IMR-90 (cell line): ENCODE measurements at regions not wholly inside any gene's neighbourhood (a gene's known extent, or its start where the extent isn't known, plus 50 kb on each side); places are given as distances from the start of the nearest gene placed in this dataset.

Experiments
- ATAC-seq: fragments of 200-7000 bp; cut with Tn5 transposase; 2 replicates; pipeline ENCODE4 v1.9.1; 2020; ENCODE audit warnings: low read depth, mild to moderate bottlenecking, moderate library complexity
- BruUV-seq: library from RNA; stranded (reverse); fragments of 400-500 nt; replicated peaks from 2 replicates; lab custom pipeline; 2021; lab: Mats Ljungman, UMichigan
- CTCF ChIA-PET: fragments of 300-600 bp; formaldehyde crosslinking; extraction: SDS; loops from one replicate; lab custom pipeline; 2021; ENCODE audit warnings: antibody characterized with exemption; lab: Yijun Ruan, JAX
- POLR2A ChIA-PET: fragments of 300-600 bp; sonication (Branson Sonifier 250); formaldehyde crosslinking; loops from one replicate; lab custom pipeline; 2022; ENCODE audit warnings: antibody characterized with exemption; ENCODE audit not compliant: unreplicated experiment; lab: Charles Lee
- DNase-seq: peaks from one replicate; pipeline ENCODE4 v3.0.0; 2013
- H2AFZ ChIP-seq: replicated peaks from 2 replicates; pipeline ENCODE3; 2013; ENCODE audit warnings: low read length, mild to moderate bottlenecking; ENCODE audit not compliant: poor library complexity
- H2AK5ac ChIP-seq: 2 replicates; pipeline ENCODE4 v1.6.1; 2013; ENCODE audit warnings: low read depth, low read length, inconsistent platforms
- H2AK9ac ChIP-seq: replicated peaks from 2 replicates; pipeline ENCODE3; 2013; ENCODE audit warnings: mild to moderate bottlenecking, low read depth, low read length, moderate library complexity; ENCODE audit not compliant: poor library complexity
- H2BK120ac ChIP-seq: 2 replicates; pipeline ENCODE4 v1.6.1; 2013; ENCODE audit warnings: low read depth, low read length, inconsistent platforms
- H2BK15ac ChIP-seq: 3 replicates; pipeline ENCODE4 v1.6.1; 2013; ENCODE audit warnings: low read depth, low read length, inconsistent platforms
- H2BK20ac ChIP-seq: 2 replicates; pipeline ENCODE4 v1.6.1; 2013; ENCODE audit warnings: low read depth, mild to moderate bottlenecking, inconsistent platforms, low read length, moderate library complexity
- H2BK5ac ChIP-seq: 2 replicates; pipeline ENCODE4 v1.6.1; 2013; ENCODE audit warnings: mild to moderate bottlenecking, low read depth, low read length, inconsistent platforms; ENCODE audit not compliant: poor library complexity, severe bottlenecking
- H3K14ac ChIP-seq: replicated peaks from 2 replicates; pipeline ENCODE4 v1.6.1; 2013; ENCODE audit warnings: low read depth, low read length, inconsistent platforms
- H3K18ac ChIP-seq: 2 replicates; pipeline ENCODE4 v1.6.1; 2013; ENCODE audit warnings: low read depth, low read length, control low read depth
- H3K23ac ChIP-seq: 2 replicates; pipeline ENCODE4 v1.6.1; 2013; ENCODE audit warnings: low read depth, low read length, inconsistent platforms
- H3K27ac ChIP-seq: 2 replicates; pipeline ENCODE4 v1.5.1; 2013; ENCODE audit warnings: mild to moderate bottlenecking, control low read depth, low read length; ENCODE audit not compliant: insufficient read depth
- H3K27me3 ChIP-seq: 2 replicates; pipeline ENCODE4 v1.6.1; 2013; ENCODE audit warnings: low read length; ENCODE audit not compliant: control insufficient read depth, insufficient read depth
- H3K36me3 ChIP-seq: 2 replicates; pipeline ENCODE4 v1.6.1; 2013; ENCODE audit warnings: low read length, mixed read lengths; ENCODE audit not compliant: control insufficient read depth, insufficient read depth
- H3K4ac ChIP-seq: 2 replicates; pipeline ENCODE4 v1.6.1; 2013; ENCODE audit warnings: low read depth, low read length, inconsistent platforms
- H3K4me1 ChIP-seq: 2 replicates; pipeline ENCODE4 v1.6.1; 2013; ENCODE audit warnings: low read length, mixed read lengths; ENCODE audit not compliant: control insufficient read depth, insufficient read depth
- H3K4me2 ChIP-seq: 2 replicates; pipeline ENCODE4 v1.6.1; 2013; ENCODE audit warnings: low read depth, mild to moderate bottlenecking, control low read depth, low read length, moderate library complexity
- H3K4me3 ChIP-seq: 2 replicates; pipeline ENCODE4 v1.5.1; 2013; ENCODE audit warnings: low read depth, mild to moderate bottlenecking, control low read depth, low read length, moderate library complexity; ENCODE audit not compliant: insufficient read depth
- H3K56ac ChIP-seq: 2 replicates; pipeline ENCODE4 v1.6.1; 2013; ENCODE audit warnings: low read length, inconsistent platforms; ENCODE audit not compliant: insufficient read depth; ENCODE audit errors: extremely low read depth
- H3K79me1 ChIP-seq, 2 experiments: 2 replicates each; pipeline ENCODE4 v1.6.1; 2013; ENCODE audit warnings: low read length in 2 of 2, inconsistent platforms in 1 of 2, low read depth in 1 of 2
- H3K9ac ChIP-seq: 2 replicates; pipeline ENCODE4 v1.6.1; 2013; ENCODE audit warnings: low read depth, low read length, control low read depth
- H3K9me1 ChIP-seq: 2 replicates; pipeline ENCODE4 v1.6.1; 2013; ENCODE audit warnings: low read length, inconsistent platforms; ENCODE audit not compliant: insufficient read depth
- H3K9me3 ChIP-seq: 2 replicates; pipeline ENCODE4 v1.6.1; 2013; ENCODE audit warnings: low read length; ENCODE audit not compliant: control insufficient read depth, insufficient read depth
- H4K20me1 ChIP-seq: 2 replicates; pipeline ENCODE4 v1.6.1; 2013; ENCODE audit warnings: low read length, inconsistent platforms; ENCODE audit not compliant: insufficient read depth
- H4K5ac ChIP-seq: 2 replicates; pipeline ENCODE4 v1.6.1; 2013; ENCODE audit warnings: mild to moderate bottlenecking, low read depth, low read length, control low read depth
- H4K8ac ChIP-seq, 2 experiments: 2 replicates each; pipeline ENCODE4 v1.6.1; 2013; ENCODE audit warnings: low read depth in 2 of 2, low read length in 2 of 2, control low read depth in 1 of 2, inconsistent platforms in 1 of 2
- H4K91ac ChIP-seq: 2 replicates; pipeline ENCODE4 v1.6.1; 2013; ENCODE audit warnings: low read depth, low read length, inconsistent platforms; ENCODE audit not compliant: insufficient read depth
- CHD1 ChIP-seq: IDR thresholded peaks from 2 replicates; pipeline ENCODE4 v1.6.1; 2012; ENCODE audit warnings: low read depth, low read length, improper control_type of control experiment
- FOS ChIP-seq: fragments of 150-350 bp; IDR thresholded peaks from 2 replicates; pipeline ENCODE4 v1.6.1; 2016; ENCODE audit warnings: low read depth, low read length
- MAZ ChIP-seq: IDR thresholded peaks from 2 replicates; pipeline ENCODE4 v1.6.1; 2012; ENCODE audit warnings: low read depth, mild to moderate bottlenecking, low read length, improper control_type of control experiment, moderate library complexity, borderline replicate concordance
- MXI1 ChIP-seq: IDR thresholded peaks from 2 replicates; pipeline ENCODE4 v1.6.1; 2012; ENCODE audit warnings: low read depth, mild to moderate bottlenecking, low read length, moderate library complexity, borderline replicate concordance
- NFE2L2 ChIP-seq: fragments of 150-350 bp; IDR thresholded peaks from 2 replicates; pipeline ENCODE4 v1.6.1; 2016; ENCODE audit warnings: low read depth, mild to moderate bottlenecking, low read length
- POLR2A ChIP-seq: IDR thresholded peaks from 2 replicates; pipeline ENCODE4 v1.6.1; 2012; ENCODE audit warnings: mild to moderate bottlenecking, low read depth, low read length
- SMC3 ChIP-seq: fragments of 150-350 bp; IDR thresholded peaks from 2 replicates; pipeline ENCODE4 v1.6.1; 2016; ENCODE audit warnings: low read depth, mild to moderate bottlenecking, antibody characterized with exemption, low read length, moderate library complexity
- WGBS, 2 experiments: methylation state at CpG; one replicate each; pipeline versions ENCODE4 v1.1.5 to v1.1.7; 2013; ENCODE audit warnings: missing lambda C conversion rate in 2 of 2; ENCODE audit not compliant: insufficient read length in 1 of 2; ENCODE audit errors: extremely low coverage in 2 of 2; 5-methylcytosine and 5-hydroxymethylcytosine counted together
- dilution Hi-C: fragments of 300-500 bp; cut with HindIII; formaldehyde crosslinking; loops from one replicate; pipeline ENCODE4 v1.14.3; 2018; ENCODE audit warnings: low sequenced_read_pairs; ENCODE audit not compliant: unreplicated experiment
- in situ Hi-C: fragments of 300-500 bp; cut with MboI; formaldehyde crosslinking; loops from 3 replicates; pipeline ENCODE4 v1.14.3; 2019; ENCODE audit warnings: low sequenced_read_pairs, inconsistent platforms, mixed read lengths
- intact Hi-C: fragments of 100-400 bp; cut with micrococcal nuclease; formaldehyde crosslinking; loops from 2 replicates; pipeline ENCODE4 v1.10.0; 2022
- TF ChIP-seq, protein P1 (sequence below): fragments of 150-350 bp; IDR thresholded peaks from 2 replicates; pipeline ENCODE4 v1.6.1; 2017; ENCODE audit warnings: mild to moderate bottlenecking, antibody characterized with exemption, low read length, low read depth
- TF ChIP-seq, protein P2 (sequence below): conservative IDR thresholded peaks from 2 replicates; pipeline ENCODE4 v1.5.1; 2012; ENCODE audit warnings: mild to moderate bottlenecking, low read depth, low read length, improper control_type of control experiment

DNA sequence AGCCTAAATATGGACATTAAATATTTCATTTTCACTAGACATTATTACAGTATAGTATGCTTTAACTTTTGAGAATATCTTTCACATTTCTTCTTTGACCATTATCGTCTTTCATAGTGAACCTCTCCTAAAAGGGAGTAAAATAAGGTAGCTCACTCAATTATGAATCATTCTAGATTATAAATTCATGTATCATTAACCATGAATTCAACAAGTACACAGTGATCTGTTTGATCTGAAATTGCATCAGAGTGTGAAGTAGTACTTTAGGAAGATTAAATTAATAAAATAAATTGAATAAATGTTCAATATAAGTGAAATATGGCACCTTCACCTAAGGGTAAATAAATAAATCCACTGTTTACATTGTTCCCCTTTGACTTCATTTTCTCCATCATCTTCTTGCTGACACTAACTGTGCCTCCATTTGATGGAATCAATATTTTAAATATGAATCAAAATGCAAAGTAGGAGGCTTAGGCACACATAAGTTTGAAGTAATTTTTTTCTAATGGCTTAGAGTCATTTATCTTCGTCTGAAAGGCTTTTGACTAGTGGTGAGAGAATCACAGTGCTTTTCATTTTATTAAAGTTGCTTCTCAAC, 174.1 kb upstream of the MDFIC2 start:
- no peak overlapping the region for H3K4ac ChIP-seq
- no peak overlapping the region for H3K14ac ChIP-seq
- WGBS, 2 experiments, result no CpG with 5 or more reads among the region's 2 CpGs
- no peak for DNase-seq
- no peak overlapping the region for H2BK15ac ChIP-seq
- no peak overlapping the region for H3K4me3 ChIP-seq
- H4K8ac ChIP-seq, result no peak overlapping the region
- no peaks in the 10 kb centered on the region for H3K36me3 ChIP-seq
- H3K27ac ChIP-seq, result no peak overlapping the region
- no peak overlapping the region for H2BK120ac ChIP-seq
- H4K5ac ChIP-seq, result no peak overlapping the region
- H3K4me1 ChIP-seq, result no peaks in the 10 kb centered on the region
- no peak overlapping the region for H2BK20ac ChIP-seq
- no peaks in the 10 kb centered on the region for H3K9me3 ChIP-seq
- in situ Hi-C loops (no loop called here), dilution Hi-C loops (no loop called here), intact Hi-C loops (no loop called here)
- H2AFZ ChIP-seq, result no peak overlapping the region
- no peak overlapping the region for H2AK5ac ChIP-seq
- peaks cover 15% of the 10 kb centered on the region for H3K27me3 ChIP-seq
- H3K79me1 ChIP-seq, result no peaks in the 10 kb centered on the region
- no TSS peak for BruUV-seq
- no peak for TF ChIP-seq SMC3
- TF ChIP-seq MXI1, result no peak
- TF ChIP-seq, protein P1, sequence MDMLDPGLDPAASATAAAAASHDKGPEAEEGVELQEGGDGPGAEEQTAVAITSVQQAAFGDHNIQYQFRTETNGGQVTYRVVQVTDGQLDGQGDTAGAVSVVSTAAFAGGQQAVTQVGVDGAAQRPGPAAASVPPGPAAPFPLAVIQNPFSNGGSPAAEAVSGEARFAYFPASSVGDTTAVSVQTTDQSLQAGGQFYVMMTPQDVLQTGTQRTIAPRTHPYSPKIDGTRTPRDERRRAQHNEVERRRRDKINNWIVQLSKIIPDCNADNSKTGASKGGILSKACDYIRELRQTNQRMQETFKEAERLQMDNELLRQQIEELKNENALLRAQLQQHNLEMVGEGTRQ, result no peak
- TF ChIP-seq POLR2A, result no peak
- TF ChIP-seq, protein P2, sequence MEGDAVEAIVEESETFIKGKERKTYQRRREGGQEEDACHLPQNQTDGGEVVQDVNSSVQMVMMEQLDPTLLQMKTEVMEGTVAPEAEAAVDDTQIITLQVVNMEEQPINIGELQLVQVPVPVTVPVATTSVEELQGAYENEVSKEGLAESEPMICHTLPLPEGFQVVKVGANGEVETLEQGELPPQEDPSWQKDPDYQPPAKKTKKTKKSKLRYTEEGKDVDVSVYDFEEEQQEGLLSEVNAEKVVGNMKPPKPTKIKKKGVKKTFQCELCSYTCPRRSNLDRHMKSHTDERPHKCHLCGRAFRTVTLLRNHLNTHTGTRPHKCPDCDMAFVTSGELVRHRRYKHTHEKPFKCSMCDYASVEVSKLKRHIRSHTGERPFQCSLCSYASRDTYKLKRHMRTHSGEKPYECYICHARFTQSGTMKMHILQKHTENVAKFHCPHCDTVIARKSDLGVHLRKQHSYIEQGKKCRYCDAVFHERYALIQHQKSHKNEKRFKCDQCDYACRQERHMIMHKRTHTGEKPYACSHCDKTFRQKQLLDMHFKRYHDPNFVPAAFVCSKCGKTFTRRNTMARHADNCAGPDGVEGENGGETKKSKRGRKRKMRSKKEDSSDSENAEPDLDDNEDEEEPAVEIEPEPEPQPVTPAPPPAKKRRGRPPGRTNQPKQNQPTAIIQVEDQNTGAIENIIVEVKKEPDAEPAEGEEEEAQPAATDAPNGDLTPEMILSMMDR, result no peak
- no peak for TF ChIP-seq FOS
- TF ChIP-seq CHD1, result no peak
- no peak for TF ChIP-seq NFE2L2
- no peak for TF ChIP-seq MAZ
- no peak overlapping the region for H2AK9ac ChIP-seq
- H3K18ac ChIP-seq, result no peak overlapping the region
- H3K9ac ChIP-seq, result no peak overlapping the region
- no peak overlapping the region for H3K4me2 ChIP-seq
- H3K56ac ChIP-seq, result no peak overlapping the region
- H4K20me1 ChIP-seq, result no peaks in the 10 kb centered on the region
- H3K9me1 ChIP-seq, result no peaks in the 10 kb centered on the region
- no peak overlapping the region for H4K91ac ChIP-seq
- ChIA-PET POLR2A (no interaction called here), CTCF (no interaction called here)
- ATAC-seq, result no peak
- H2BK5ac ChIP-seq, result no peak overlapping the region
- H3K23ac ChIP-seq, result no peak overlapping the region
